SH-SY5Y (cell line): ENCODE measurements at regions not wholly inside any gene's neighbourhood (a gene's known extent, or its start where the extent isn't known, plus 50 kb on each side); places are given as distances from the start of the nearest gene placed in this dataset.

Experiments
- GATA2 ChIP-seq: IDR thresholded peaks from 2 replicates; pipeline ENCODE4 v1.6.1; 2011; ENCODE audit warnings: mild to moderate bottlenecking, low read depth, low read length
- GATA3 ChIP-seq: IDR thresholded peaks from 2 replicates; pipeline ENCODE4 v1.6.1; 2011; ENCODE audit warnings: low read depth, mild to moderate bottlenecking, low read length, moderate library complexity

- TF ChIP-seq GATA2 (no peak), GATA3 (no peak)
Observed at GRCh38 chr12:86387591-86388145, 131.5 kb upstream of the MGAT4C start.
